ENCODE measurements at regions not wholly inside any gene's neighbourhood (a gene's known extent, or its start where the extent isn't known, plus 50 kb on each side); places are given as distances from the start of the nearest gene placed in this dataset.
A peak's percentile ranks its signal among the peaks of the same experiment; 100 is the strongest.

- WGBS, 4 donors: 26 to 32% (median 29%) methylated on average over 6 of the region's 6 CpGs
These were observed 235.1 kb upstream of the RUNX1 start for GRCh38 chr21:35284199-35284598.

GRCh38 chr21:35282944-35283343 lies 233.8 kb upstream of the RUNX1 start:
- no peak overlapping the region for H3K27ac ChIP-seq
- TF ChIP-seq POLR2A (IDR thresholded peaks at IDR 0.05) (no peak), CTCF (IDR thresholded peaks at IDR 0.05) (no peak)
- no peak overlapping the region for H3K4me3 ChIP-seq
- peak in 1 of 7 donors; percentile 8 for DNase-seq
- no peaks in the 10 kb centered on the region for H3K27me3 ChIP-seq
- H3K4me1 ChIP-seq (replicated peaks in 1 of 2): peaks cover 0 to 6% of the 10 kb centered on the region in 2 donors
- WGBS, 4 donors: 57 to 80% (median 74%) methylated on average over 5 of the region's 5 CpGs
- intact Hi-C loops (cut with DNase I): no loop called here
- peaks cover 0 to 6% (median 0%) of the 10 kb centered on the region in 3 donors for H3K9me3 ChIP-seq (replicated peaks in 1 of 3)
- no peaks in the 10 kb centered on the region for H3K36me3 ChIP-seq (replicated peaks in 1 of 2)

More at GRCh38 chr21:35284199-35284598, 235.1 kb upstream of the RUNX1 start:
- Histone ChIP-seq H3K27me3 (no peaks in the 10 kb centered on the region), H3K27ac (no peak overlapping the region), H3K4me3 (no peak overlapping the region), H3K36me3 (replicated peaks in 1 of 2) (no peaks in the 10 kb centered on the region), H3K9me3 (replicated peaks in 1 of 3) (peaks cover 0 to 6% (median 0%) of the 10 kb centered on the region in 3 donors), H3K4me1 (replicated peaks in 1 of 2) (peaks cover 0 to 6% of the 10 kb centered on the region in 2 donors)
- TF ChIP-seq CTCF (IDR thresholded peaks at IDR 0.05): no peak
- TF ChIP-seq POLR2A (IDR thresholded peaks at IDR 0.05): no peak
- intact Hi-C loops (cut with DNase I): no loop called here
- peak in 5 of 7 donors; percentile 17 to 37 (median 30) for DNase-seq

GRCh38 chr21:35281956-35282355 lies 232.9 kb upstream of the RUNX1 start:
- TF ChIP-seq POLR2A (IDR thresholded peaks at IDR 0.05) (no peak), CTCF (IDR thresholded peaks at IDR 0.05) (no peak)
- H3K4me1 ChIP-seq (replicated peaks in 1 of 2): peaks cover 0 to 6% of the 10 kb centered on the region in 2 donors
- peak overlapping the region in 1 of 5 donors; percentile 14 for H3K27ac ChIP-seq
- H3K27me3 ChIP-seq: no peaks in the 10 kb centered on the region
- DNase-seq: no peak
- no peaks in the 10 kb centered on the region for H3K36me3 ChIP-seq (replicated peaks in 1 of 2)
- H3K4me3 ChIP-seq: no peak overlapping the region
- intact Hi-C loops (cut with DNase I): no loop called here
- no peaks in the 10 kb centered on the region for H3K9me3 ChIP-seq (replicated peaks in 1 of 3)
- 61 to 70% (median 62%) methylated on average over 3 of the region's 3 CpGs for WGBS, 4 donors

GRCh38 chr21:35280231-35280630 lies 231.1 kb upstream of the RUNX1 start:
- intact Hi-C loops (cut with DNase I): no loop called here
- Histone ChIP-seq H3K9me3 (replicated peaks in 1 of 3) (no peaks in the 10 kb centered on the region), H3K36me3 (replicated peaks in 1 of 2) (no peaks in the 10 kb centered on the region), H3K4me3 (no peak overlapping the region), H3K27ac (no peak overlapping the region), H3K4me1 (replicated peaks in 1 of 2) (peaks cover 0 to 6% of the 10 kb centered on the region in 2 donors), H3K27me3 (no peaks in the 10 kb centered on the region)
- DNase-seq: no peak
- TF ChIP-seq CTCF (IDR thresholded peaks at IDR 0.05) (no peak), POLR2A (IDR thresholded peaks at IDR 0.05) (no peak)

Data from adrenal gland (tissue), 9 donors.